SJSA1 (cell line): ENCODE measurements at regions not wholly inside any gene's neighbourhood (a gene's known extent, or its start where the extent isn't known, plus 50 kb on each side); places are given as distances from the start of the nearest gene placed in this dataset.

ENCODE experiments used
- DNase-seq, 2 experiments: peaks; one replicate each; pipeline ENCODE4 v3.0.0-alpha.2; 2015 to 2020; ENCODE audit warnings: low spot score in 2 of 2, low read depth in 1 of 2
- H3K27ac ChIP-seq: fragments of 250-450 bp; sonication (Bioruptor Pico); 2 replicates; pipeline ENCODE4 v1.5.1; 2020; ENCODE audit warnings: mild to moderate bottlenecking, moderate library complexity
- H3K27me3 ChIP-seq: fragments of 250-450 bp; sonication (Bioruptor Pico); replicated peaks from 2 replicates; pipeline ENCODE4 v1.5.1; 2020; ENCODE audit warnings: mild to moderate bottlenecking, moderate library complexity
- H3K36me3 ChIP-seq: fragments of 250-450 bp; sonication (Bioruptor Pico); 2 replicates; pipeline ENCODE4 v1.5.1; 2020; ENCODE audit warnings: mild to moderate bottlenecking
- H3K4me1 ChIP-seq: fragments of 250-450 bp; sonication (Bioruptor Pico); replicated peaks from 2 replicates; pipeline ENCODE4 v1.6.1; 2021; ENCODE audit warnings: mild to moderate bottlenecking
- H3K4me3 ChIP-seq: fragments of 250-450 bp; sonication (Bioruptor Pico); 2 replicates; pipeline ENCODE4 v1.5.1; 2020; ENCODE audit warnings: mild to moderate bottlenecking
- H3K9me3 ChIP-seq: fragments of 250-450 bp; sonication (Bioruptor Pico); replicated peaks from 2 replicates; pipeline ENCODE4 v1.5.1; 2020; ENCODE audit warnings: mild to moderate bottlenecking

DNA sequence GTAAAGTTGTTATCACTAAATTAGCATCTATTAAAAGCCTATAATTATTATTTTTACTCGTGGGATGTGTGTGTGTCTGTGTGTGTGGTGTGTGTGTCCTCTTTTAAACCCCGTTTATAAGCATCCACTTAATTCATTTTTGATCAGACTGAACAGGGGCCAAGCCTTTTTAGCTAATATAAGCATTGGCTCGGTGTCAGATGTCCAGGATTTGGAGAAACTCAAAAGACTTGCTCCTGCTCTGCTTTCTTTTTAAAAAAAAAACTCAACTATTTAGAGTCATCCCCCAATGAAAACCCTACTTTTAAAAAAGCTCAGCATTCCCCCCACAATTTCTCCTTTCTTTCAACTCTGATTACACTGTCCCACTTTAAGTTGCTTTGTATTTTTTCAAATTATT lies 459.3 kb upstream of the MAF start:
- no peak overlapping the region for H3K4me3 ChIP-seq
- no peak overlapping the region for H3K27ac ChIP-seq
- no peaks in the 10 kb centered on the region for H3K9me3 ChIP-seq
- H3K36me3 ChIP-seq: no peaks in the 10 kb centered on the region
- DNase-seq: no peak
- H3K27me3 ChIP-seq: 0 out of 2 replicates have a peak, but pooled peaks cover 3% of the 10 kb centered on the region
- no peaks in the 10 kb centered on the region; the same call in 1 of the 2 replicates for H3K4me1 ChIP-seq

- DNase-seq: no peak
- no peak overlapping the region for H3K27ac ChIP-seq
- H3K4me3 ChIP-seq: no peak overlapping the region
- H3K36me3 ChIP-seq: no peaks in the 10 kb centered on the region
- H3K27me3 ChIP-seq: 0 out of 2 replicates have a peak, but pooled peaks cover 3% of the 10 kb centered on the region
- no peaks in the 10 kb centered on the region; the same call in 1 of the 2 replicates for H3K4me1 ChIP-seq
- H3K9me3 ChIP-seq: no peaks in the 10 kb centered on the region
Measured at GRCh38 chr16:80058214-80058613, 457.7 kb upstream of the MAF start.

DNA sequence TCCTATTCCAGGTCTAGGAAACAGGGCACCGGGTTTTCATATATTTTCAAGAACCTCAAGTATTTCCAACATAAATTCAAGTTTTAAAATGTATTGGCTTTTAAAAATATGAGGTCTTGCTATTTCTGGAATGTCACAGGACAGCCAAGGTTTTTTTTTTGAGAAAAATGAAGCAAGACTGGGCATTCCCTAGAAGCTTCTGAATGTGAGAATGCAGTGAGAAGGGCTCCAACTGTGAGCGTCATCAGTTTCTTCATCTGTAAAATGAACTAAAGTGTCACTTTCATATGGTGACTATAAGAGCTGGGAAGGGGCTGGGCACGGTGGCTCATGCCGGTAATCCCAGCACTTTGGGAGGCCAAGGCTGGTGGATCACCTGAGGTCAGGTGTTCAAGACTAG lies 455.8 kb upstream of the MAF start:
- 0 out of 2 replicates have a peak, but pooled peaks cover 3% of the 10 kb centered on the region for H3K27me3 ChIP-seq
- no peak overlapping the region for H3K27ac ChIP-seq
- H3K36me3 ChIP-seq: no peaks in the 10 kb centered on the region
- DNase-seq: no peak
- no peak overlapping the region for H3K4me3 ChIP-seq
- no peaks in the 10 kb centered on the region for H3K4me1 ChIP-seq
- no peaks in the 10 kb centered on the region for H3K9me3 ChIP-seq

- no peak for DNase-seq
- Histone ChIP-seq H3K9me3 (no peaks in the 10 kb centered on the region), H3K4me3 (no peak overlapping the region), H3K27ac (no peak overlapping the region), H3K4me1 (no peaks in the 10 kb centered on the region), H3K36me3 (no peaks in the 10 kb centered on the region), H3K27me3 (0 out of 2 replicates have a peak, but pooled peaks cover 3% of the 10 kb centered on the region)
Measured at GRCh38 chr16:80055831-80056230, 455.3 kb upstream of the MAF start.

DNA sequence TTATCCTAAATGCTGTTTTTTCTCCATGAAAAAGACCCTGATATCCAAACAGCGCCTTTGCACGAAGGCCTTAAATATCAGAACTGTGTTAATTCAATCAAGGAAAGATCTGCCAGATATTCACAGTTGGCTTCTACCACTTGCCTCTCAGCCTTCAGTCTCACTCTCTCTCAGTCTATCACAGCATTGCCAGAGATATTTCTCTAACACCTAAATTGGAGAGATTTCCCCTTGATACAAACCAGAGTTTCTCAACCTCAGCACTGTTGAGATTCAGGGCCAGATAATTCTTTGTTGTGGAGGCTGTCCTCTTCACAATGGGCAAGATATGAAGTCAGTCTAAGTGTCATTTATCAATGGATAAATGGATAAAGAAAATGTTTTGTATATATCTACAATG lies 454.1 kb upstream of the MAF start:
- Histone ChIP-seq H3K27me3 (0 out of 2 replicates have a peak, but pooled peaks cover 3% of the 10 kb centered on the region), H3K4me3 (no peak overlapping the region), H3K9me3 (no peaks in the 10 kb centered on the region), H3K4me1 (no peaks in the 10 kb centered on the region), H3K36me3 (no peaks in the 10 kb centered on the region), H3K27ac (no peak overlapping the region)
- no peak for DNase-seq

DNA sequence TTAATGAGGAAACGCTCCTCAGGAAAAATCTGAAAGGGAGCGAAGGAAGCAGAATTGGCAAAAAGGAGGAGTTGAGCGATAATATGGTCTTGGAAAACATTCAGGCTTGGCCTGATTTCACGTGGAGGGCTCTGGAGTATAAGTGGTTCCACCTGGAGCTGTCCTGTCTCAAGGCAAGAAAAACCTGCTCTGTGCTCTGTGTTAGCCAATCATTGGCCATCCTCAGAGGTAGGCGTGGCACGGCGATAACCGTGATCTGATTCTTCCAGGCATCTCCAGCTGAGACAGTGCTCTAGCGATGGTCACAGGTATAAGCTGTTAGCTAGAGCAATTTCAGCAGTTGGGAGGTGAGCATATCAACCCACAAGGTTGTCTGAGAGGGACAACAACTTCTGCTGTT lies 450.5 kb upstream of the MAF start:
- H3K4me3 ChIP-seq: no peak overlapping the region
- H3K36me3 ChIP-seq: no peaks in the 10 kb centered on the region
- H3K9me3 ChIP-seq: no peaks in the 10 kb centered on the region
- no peak for DNase-seq
- no peaks in the 10 kb centered on the region for H3K27me3 ChIP-seq
- no peaks in the 10 kb centered on the region for H3K4me1 ChIP-seq
- H3K27ac ChIP-seq: no peak overlapping the region

DNA sequence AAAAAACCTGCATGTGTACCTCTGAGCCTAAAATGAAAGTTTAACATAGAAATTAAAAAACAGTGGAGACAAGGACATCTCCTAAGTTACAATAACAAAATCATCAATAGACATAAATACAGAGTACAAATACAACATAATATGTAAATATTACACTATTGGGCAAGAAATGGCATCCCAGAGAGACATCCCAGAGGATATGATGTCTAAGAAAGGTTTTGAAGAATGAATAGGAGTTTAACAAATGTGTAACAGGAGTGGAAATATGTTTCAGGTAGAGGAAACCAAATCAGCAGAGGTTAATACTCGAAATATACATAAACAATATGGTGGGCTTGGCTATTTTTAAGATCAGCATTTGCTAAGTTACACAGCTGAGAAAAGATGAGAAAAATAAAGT lies 447.7 kb upstream of the MAF start:
- H3K27ac ChIP-seq: no peak overlapping the region

GRCh38 chr16:80047842-80048241 lies 447.3 kb upstream of the MAF start:
- H3K36me3 ChIP-seq: no peaks in the 10 kb centered on the region
- H3K27me3 ChIP-seq: no peaks in the 10 kb centered on the region
- H3K9me3 ChIP-seq: no peaks in the 10 kb centered on the region
- H3K4me3 ChIP-seq: no peak overlapping the region
- H3K27ac ChIP-seq: no peak overlapping the region
- H3K4me1 ChIP-seq: no peaks in the 10 kb centered on the region
- DNase-seq: no peak

More for the DNA sequence above, 447.7 kb upstream of the MAF start:
- no peak for DNase-seq
- Histone ChIP-seq H3K4me1 (no peaks in the 10 kb centered on the region), H3K36me3 (no peaks in the 10 kb centered on the region), H3K4me3 (no peak overlapping the region), H3K27me3 (no peaks in the 10 kb centered on the region), H3K9me3 (no peaks in the 10 kb centered on the region)

- no peaks in the 10 kb centered on the region for H3K36me3 ChIP-seq
- H3K4me1 ChIP-seq: no peaks in the 10 kb centered on the region
- H3K27me3 ChIP-seq: no peaks in the 10 kb centered on the region
- no peak for DNase-seq
- H3K4me3 ChIP-seq: no peak overlapping the region
- H3K9me3 ChIP-seq: no peaks in the 10 kb centered on the region
- no peak overlapping the region for H3K27ac ChIP-seq
Measured at GRCh38 chr16:80046848-80047247, 446.3 kb upstream of the MAF start.

GRCh38 chr16:80046261-80046660 lies 445.7 kb upstream of the MAF start:
- H3K4me3 ChIP-seq: no peak overlapping the region

DNA sequence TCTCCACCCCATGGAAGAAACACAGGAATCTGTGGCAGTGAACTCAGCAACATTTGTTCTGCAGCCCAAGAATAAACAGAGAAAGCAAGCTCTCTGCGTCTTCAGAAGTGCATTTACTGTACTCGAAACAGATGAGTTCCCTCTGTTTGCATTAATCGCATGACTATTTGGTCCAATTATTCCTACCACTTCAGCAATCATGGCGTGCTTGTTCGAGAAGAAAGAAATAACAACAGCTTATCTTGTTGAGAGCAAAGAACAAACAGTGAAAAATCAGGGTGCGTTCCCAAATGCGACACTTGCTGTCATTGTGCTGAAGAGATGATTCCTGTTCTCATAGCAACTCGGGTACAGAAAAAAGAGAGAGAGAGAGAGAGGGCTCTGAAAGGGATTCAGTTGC lies 445.3 kb upstream of the MAF start:
- no peaks in the 10 kb centered on the region for H3K27me3 ChIP-seq
- DNase-seq: no peak
- H3K36me3 ChIP-seq: no peaks in the 10 kb centered on the region
- H3K4me3 ChIP-seq: no peak overlapping the region
- H3K9me3 ChIP-seq: no peaks in the 10 kb centered on the region
- H3K27ac ChIP-seq: no peak overlapping the region
- H3K4me1 ChIP-seq: no peaks in the 10 kb centered on the region; the same call in 1 of the 2 replicates

More at GRCh38 chr16:80046261-80046660, 445.7 kb upstream of the MAF start:
- Histone ChIP-seq H3K4me1 (no peaks in the 10 kb centered on the region; the same call in 1 of the 2 replicates), H3K9me3 (no peaks in the 10 kb centered on the region), H3K27me3 (no peaks in the 10 kb centered on the region), H3K36me3 (no peaks in the 10 kb centered on the region), H3K27ac (no peak overlapping the region)
- DNase-seq: no peak

DNA sequence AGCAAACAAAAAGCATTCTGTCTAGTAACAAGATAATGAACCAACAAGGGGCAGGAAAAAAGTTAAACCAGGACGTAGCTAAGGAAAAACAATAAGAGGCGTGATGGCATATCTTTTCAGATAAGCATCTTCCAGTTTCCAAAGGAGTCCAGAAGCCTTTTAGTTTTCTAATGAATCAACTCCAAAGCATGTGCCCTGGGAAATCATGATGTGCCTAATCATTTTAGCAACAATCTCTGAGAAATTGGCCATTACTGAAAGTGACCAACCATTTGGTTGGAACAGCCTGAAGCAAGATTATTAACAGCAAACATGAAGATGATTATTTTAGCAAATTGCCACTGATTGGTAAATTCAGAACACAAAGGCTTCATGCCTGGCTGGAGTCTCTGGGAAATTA lies 440.9 kb upstream of the MAF start:
- H3K27ac ChIP-seq: no peak overlapping the region

DNA sequence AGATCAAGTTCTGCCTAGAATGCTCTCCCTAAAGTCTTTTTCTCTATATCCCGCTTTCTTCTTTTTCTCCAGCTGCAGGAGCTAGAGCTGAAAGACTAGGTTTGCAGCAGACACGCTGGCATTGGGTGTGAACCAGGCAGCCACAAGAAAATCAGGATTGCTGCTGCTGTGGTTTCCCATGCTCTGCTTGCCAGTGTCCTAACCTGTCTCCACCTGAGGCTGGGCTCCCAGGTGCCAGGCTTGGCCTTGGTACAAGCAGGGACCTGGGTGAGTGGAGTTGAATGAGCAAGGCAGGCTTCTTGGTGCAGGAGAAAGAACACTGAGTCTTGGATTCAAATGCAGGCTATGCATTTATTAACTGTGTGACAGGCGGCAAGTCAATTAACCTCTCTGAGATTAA lies 440.3 kb upstream of the MAF start:
- Histone ChIP-seq H3K36me3 (no peaks in the 10 kb centered on the region), H3K27me3 (no peaks in the 10 kb centered on the region), H3K9me3 (no peaks in the 10 kb centered on the region)

More for the DNA sequence above, 440.9 kb upstream of the MAF start:
- Histone ChIP-seq H3K27me3 (no peaks in the 10 kb centered on the region), H3K4me1 (no peaks in the 10 kb centered on the region; the same call in 1 of the 2 replicates), H3K9me3 (no peaks in the 10 kb centered on the region), H3K4me3 (no peak overlapping the region), H3K36me3 (no peaks in the 10 kb centered on the region)
- DNase-seq: no peak

GRCh38 chr16:80040413-80040812 lies 439.9 kb upstream of the MAF start:
- no peak overlapping the region for H3K4me3 ChIP-seq
- H3K27me3 ChIP-seq: no peaks in the 10 kb centered on the region
- H3K4me1 ChIP-seq: peaks cover 3% of the 10 kb centered on the region
- no peaks in the 10 kb centered on the region for H3K36me3 ChIP-seq
- DNase-seq: no peak
- H3K9me3 ChIP-seq: no peaks in the 10 kb centered on the region
- H3K27ac ChIP-seq: no peak overlapping the region

More for the DNA sequence above, 440.3 kb upstream of the MAF start:
- no peak overlapping the region for H3K27ac ChIP-seq
- no peaks in the 10 kb centered on the region; the same call in 1 of the 2 replicates for H3K4me1 ChIP-seq
- no peak for DNase-seq
- H3K4me3 ChIP-seq: no peak overlapping the region

DNA sequence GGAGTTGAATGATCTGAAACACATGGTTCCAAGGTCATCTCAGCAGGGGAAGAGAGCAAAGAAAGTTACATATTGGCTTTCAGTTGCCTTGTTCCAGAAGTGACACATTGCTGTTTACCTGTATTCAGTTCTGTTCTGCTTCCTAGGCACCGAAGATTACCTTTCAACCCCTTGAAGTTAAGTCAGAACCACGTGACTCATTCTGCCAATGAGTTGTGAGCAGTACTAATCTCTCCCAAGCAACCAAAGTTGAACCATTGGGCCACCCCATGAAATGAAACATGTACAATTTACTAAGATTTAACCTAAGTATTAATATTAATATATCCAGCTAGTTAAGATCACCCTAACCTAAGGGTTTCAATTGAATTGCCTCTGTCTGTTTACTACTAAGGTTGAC lies 439.2 kb upstream of the MAF start:
- Histone ChIP-seq H3K4me1 (peaks cover 9% of the 10 kb centered on the region), H3K27me3 (no peaks in the 10 kb centered on the region), H3K9me3 (no peaks in the 10 kb centered on the region), H3K4me3 (no peak overlapping the region), H3K27ac (no peak overlapping the region), H3K36me3 (no peaks in the 10 kb centered on the region)
- DNase-seq: no peak
